ENCODE measurements at regions not wholly inside any gene's neighbourhood (a gene's known extent, or its start where the extent isn't known, plus 50 kb on each side); places are given as distances from the start of the nearest gene placed in this dataset.
"Not testable (repeated sequence)": the region's sequence is repeated elsewhere in the genome, so short reads cannot be mapped to it uniquely, and the experiment has no call there.

DNA sequence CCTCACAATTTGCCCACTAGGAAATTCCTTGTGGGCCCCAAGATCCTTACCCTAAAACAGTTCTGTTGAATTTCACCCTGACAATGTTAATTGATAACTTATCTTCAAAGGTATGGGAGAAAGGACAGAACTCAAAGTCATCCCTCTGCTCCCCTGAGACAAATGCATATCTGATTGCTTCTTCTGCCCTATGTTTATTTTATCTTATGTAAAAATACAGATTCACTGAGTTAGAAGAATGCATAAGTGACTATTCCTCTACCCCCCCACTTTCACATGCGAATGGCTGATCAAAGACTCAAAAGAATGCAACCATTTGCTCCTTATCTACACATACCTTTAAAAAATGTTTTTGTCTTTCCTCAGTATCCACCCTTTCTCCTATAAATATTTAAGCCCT, 235.7 kb upstream of the SEMA3C start:
- DNase-seq (ENCODE audit: low read depth) = no peak
- H3K4me3 ChIP-seq (ENCODE audit: low read depth, low read length) = no peak overlapping the region
- TF ChIP-seq, protein P1, sequence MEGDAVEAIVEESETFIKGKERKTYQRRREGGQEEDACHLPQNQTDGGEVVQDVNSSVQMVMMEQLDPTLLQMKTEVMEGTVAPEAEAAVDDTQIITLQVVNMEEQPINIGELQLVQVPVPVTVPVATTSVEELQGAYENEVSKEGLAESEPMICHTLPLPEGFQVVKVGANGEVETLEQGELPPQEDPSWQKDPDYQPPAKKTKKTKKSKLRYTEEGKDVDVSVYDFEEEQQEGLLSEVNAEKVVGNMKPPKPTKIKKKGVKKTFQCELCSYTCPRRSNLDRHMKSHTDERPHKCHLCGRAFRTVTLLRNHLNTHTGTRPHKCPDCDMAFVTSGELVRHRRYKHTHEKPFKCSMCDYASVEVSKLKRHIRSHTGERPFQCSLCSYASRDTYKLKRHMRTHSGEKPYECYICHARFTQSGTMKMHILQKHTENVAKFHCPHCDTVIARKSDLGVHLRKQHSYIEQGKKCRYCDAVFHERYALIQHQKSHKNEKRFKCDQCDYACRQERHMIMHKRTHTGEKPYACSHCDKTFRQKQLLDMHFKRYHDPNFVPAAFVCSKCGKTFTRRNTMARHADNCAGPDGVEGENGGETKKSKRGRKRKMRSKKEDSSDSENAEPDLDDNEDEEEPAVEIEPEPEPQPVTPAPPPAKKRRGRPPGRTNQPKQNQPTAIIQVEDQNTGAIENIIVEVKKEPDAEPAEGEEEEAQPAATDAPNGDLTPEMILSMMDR (IDR thresholded peaks at IDR 0.05; ENCODE audit: insufficient read depth, low read depth, low read length, missing control alignments) = no peak

GRCh38 chr7:81152925-81153324, 234.1 kb upstream of the SEMA3C start:
- DNase-seq (ENCODE audit: low read depth); H3K4me3 ChIP-seq (ENCODE audit: low read depth, low read length): not testable (repeated sequence)

- TF ChIP-seq, protein P1 (IDR thresholded peaks at IDR 0.05; ENCODE audit: insufficient read depth, low read depth, low read length, missing control alignments) = no peak
- no peak overlapping the region for H3K4me3 ChIP-seq (ENCODE audit: low read depth, low read length)
- DNase-seq (ENCODE audit: low read depth) = no peak
Observed at GRCh38 chr7:81150951-81151361, 232.1 kb upstream of the SEMA3C start.

- no peak overlapping the region for H3K4me3 ChIP-seq (ENCODE audit: low read depth, low read length)
- TF ChIP-seq, protein P1 (IDR thresholded peaks at IDR 0.05; ENCODE audit: insufficient read depth, low read depth, low read length, missing control alignments) = no peak
- DNase-seq (ENCODE audit: low read depth) = no peak
Observed at GRCh38 chr7:81143856-81144255, 225.0 kb upstream of the SEMA3C start.

DNA sequence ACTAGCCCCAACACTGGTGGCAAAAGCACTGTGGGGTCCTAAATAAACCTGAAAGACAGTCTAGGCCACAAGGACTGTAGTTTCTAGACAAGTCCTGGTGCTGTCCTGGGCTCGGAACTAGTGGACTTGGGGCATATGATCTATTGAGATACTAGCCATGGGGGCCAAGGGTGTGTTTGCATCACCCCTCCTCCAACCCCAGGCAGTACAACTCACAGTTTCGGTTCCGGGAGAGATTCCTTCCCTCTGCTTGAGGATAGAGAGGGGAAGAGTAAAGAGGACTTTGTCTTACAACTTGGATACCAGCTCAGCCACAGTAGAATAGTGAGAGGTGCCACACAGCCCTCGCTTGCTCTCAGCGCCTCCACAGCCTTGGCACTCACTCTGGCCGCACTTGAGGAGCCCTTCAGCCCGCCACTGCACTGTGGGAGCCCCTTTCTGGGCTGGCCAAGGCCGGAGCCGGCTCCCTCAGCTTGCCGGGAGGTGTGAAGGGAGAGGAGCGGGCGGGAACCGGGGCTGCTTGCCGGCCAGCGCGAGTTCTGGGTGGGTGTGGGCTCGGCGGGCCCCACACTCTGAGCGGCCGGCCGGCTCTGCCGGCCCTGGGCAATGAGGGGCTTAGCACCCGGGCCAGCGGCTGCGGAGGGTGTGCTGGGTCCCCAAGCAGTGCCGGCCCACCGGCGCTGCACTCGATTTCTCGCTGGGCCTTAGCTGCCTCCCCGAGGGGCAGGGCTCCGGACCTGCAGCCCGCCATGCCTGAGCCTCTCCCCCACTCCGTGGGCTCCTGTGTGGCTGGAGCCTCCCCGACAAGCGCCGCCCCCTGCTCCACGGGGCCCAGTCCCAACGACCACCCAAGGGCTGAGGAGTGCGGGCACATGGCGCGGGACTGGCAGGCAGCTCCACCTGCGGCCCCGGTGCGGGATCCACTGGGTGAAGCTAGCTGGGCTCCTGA, 222.7 kb upstream of the SEMA3C start:
- DNase-seq (ENCODE audit: low read depth); H3K4me3 ChIP-seq (ENCODE audit: low read depth, low read length): not testable (repeated sequence)

- TF ChIP-seq, protein P1 (IDR thresholded peaks at IDR 0.05; ENCODE audit: insufficient read depth, low read depth, low read length, missing control alignments) = no peak
- no peak overlapping the region for H3K4me3 ChIP-seq (ENCODE audit: low read depth, low read length)
- DNase-seq (ENCODE audit: low read depth) = no peak
Observed at GRCh38 chr7:81140775-81141174, 221.9 kb upstream of the SEMA3C start.

DNA sequence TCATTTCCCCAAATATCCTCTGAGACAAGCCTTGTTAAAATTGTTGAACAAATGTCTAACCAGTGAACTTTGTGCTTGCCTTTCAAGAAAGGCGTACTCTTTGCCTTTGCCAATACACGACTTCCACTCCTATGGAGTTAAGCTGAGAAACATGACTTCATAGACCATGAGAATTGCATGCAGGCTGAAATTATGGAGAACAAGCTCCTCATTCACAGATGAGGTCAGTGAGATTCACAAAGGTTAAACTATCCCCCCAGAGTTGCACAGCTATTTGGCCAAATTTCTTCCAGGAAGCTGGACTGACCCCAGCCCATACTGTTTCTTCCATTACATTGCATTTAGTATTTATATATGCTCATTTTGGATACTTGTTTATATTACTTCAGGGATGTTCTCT, 221.4 kb upstream of the SEMA3C start:
- H3K4me3 ChIP-seq (ENCODE audit: low read depth, low read length) = no peak overlapping the region
- TF ChIP-seq, protein P1 (IDR thresholded peaks at IDR 0.05; ENCODE audit: insufficient read depth, low read depth, low read length, missing control alignments) = no peak
- no peak for DNase-seq (ENCODE audit: low read depth)

GRCh38 chr7:81138870-81139269, 220.0 kb upstream of the SEMA3C start:
- no peak overlapping the region for H3K4me3 ChIP-seq (ENCODE audit: low read depth, low read length)
- no peak for DNase-seq (ENCODE audit: low read depth)
- TF ChIP-seq, protein P1 (IDR thresholded peaks at IDR 0.05; ENCODE audit: insufficient read depth, low read depth, low read length, missing control alignments) = no peak
